GM21723 (cell line): ENCODE measurements at regions not wholly inside any gene's neighbourhood (a gene's known extent, or its start where the extent isn't known, plus 50 kb on each side); places are given as distances from the start of the nearest gene placed in this dataset.
"Not testable (repeated sequence)": the region's sequence is repeated elsewhere in the genome, so short reads cannot be mapped to it uniquely, and the experiment has no call there.

ENCODE experiments used
- ATAC-seq: cut with Tn5 transposase; IDR thresholded peaks from one replicate; pipeline ENCODE4 v1.9.1; 2021; ENCODE audit warnings: mild to moderate bottlenecking, moderate library complexity; ENCODE audit not compliant: unreplicated experiment

- ATAC-seq, result no peak
Measured at GRCh38 chr2:7516484-7517063, 599.4 kb downstream of the RNF144A start.

GRCh38 chr2:7517088-7517487 is 599.9 kb downstream of the RNF144A start:
- no peak for ATAC-seq

- ATAC-seq, result no peak
Measured at GRCh38 chr2:7517851-7518250, 600.6 kb downstream of the RNF144A start.

GRCh38 chr2:7523481-7524120 is 606.4 kb downstream of the RNF144A start:
- no peak for ATAC-seq

GRCh38 chr2:7524195-7524594 is 607.0 kb downstream of the RNF144A start:
- ATAC-seq, result no peak

GRCh38 chr2:7525746-7526145 is 608.5 kb downstream of the RNF144A start:
- ATAC-seq, result no peak

GRCh38 chr2:7527165-7527722 is 610.0 kb downstream of the RNF144A start:
- ATAC-seq, result no peak

GRCh38 chr2:7530001-7530400 is 612.8 kb downstream of the RNF144A start:
- no peak for ATAC-seq

GRCh38 chr2:7539077-7539476 is 621.9 kb downstream of the RNF144A start:
- no peak for ATAC-seq

GRCh38 chr2:7539760-7540159 is 622.5 kb downstream of the RNF144A start:
- ATAC-seq, result no peak

GRCh38 chr2:7552825-7553570 is 635.8 kb downstream of the RNF144A start:
- no peak for ATAC-seq

- no peak for ATAC-seq
Measured at GRCh38 chr2:7555260-7555659, 638.0 kb downstream of the RNF144A start.

GRCh38 chr2:7557376-7557775 is 640.2 kb downstream of the RNF144A start:
- ATAC-seq, result no peak

- no peak for ATAC-seq
Measured at GRCh38 chr2:7559791-7560190, 642.6 kb downstream of the RNF144A start.

- ATAC-seq, result no peak
Measured at GRCh38 chr2:7566382-7566881, 649.2 kb downstream of the RNF144A start.

GRCh38 chr2:7567116-7567515 is 649.9 kb downstream of the RNF144A start:
- not testable (repeated sequence) for ATAC-seq

- ATAC-seq, result no peak
Measured at GRCh38 chr2:7567646-7568045, 650.4 kb downstream of the RNF144A start.

GRCh38 chr2:7570247-7570646 is 653.0 kb downstream of the RNF144A start:
- ATAC-seq, result no peak

GRCh38 chr2:7571701-7572100 is 654.5 kb downstream of the RNF144A start:
- ATAC-seq, result no peak

- ATAC-seq, result no peak
Measured at GRCh38 chr2:7572450-7572849, 655.2 kb downstream of the RNF144A start.

- no peak for ATAC-seq
Measured at GRCh38 chr2:7573166-7573825, 656.1 kb downstream of the RNF144A start.
